Ovary (tissue), 3 donors: ENCODE measurements at regions not wholly inside any gene's neighbourhood (a gene's known extent, or its start where the extent isn't known, plus 50 kb on each side); places are given as distances from the start of the nearest gene placed in this dataset.

Experiments
- CTCF ChIP-seq, 3 donors: fragments of 450-650 bp in 2 of 3; fragments of 200-600 bp in 1 of 3; IDR thresholded peaks; one replicate each; pipeline versions ENCODE4 v1.5.1 to v1.8.0; 2016 to 2022; ENCODE audit warnings: antibody characterized with exemption in 3 of 3, mild to moderate bottlenecking in 1 of 3
- POLR2A ChIP-seq: fragments of 450-650 bp; IDR thresholded peaks from one replicate; pipeline ENCODE4 v1.6.1; 2017; ENCODE audit warnings: antibody characterized with exemption, mild to moderate bottlenecking, moderate library complexity
- donor health status: DM: no; HTN: no; CAD: no.

- TF ChIP-seq CTCF (IDR thresholded peaks at IDR 0.05) (no peak), POLR2A (no peak)
These were observed 301.1 kb downstream of the DIPK2A start for GRCh38 chr3:144272680-144273079.
